ENCODE measurements at regions not wholly inside any gene's neighbourhood (a gene's known extent, or its start where the extent isn't known, plus 50 kb on each side); places are given as distances from the start of the nearest gene placed in this dataset.

DNA sequence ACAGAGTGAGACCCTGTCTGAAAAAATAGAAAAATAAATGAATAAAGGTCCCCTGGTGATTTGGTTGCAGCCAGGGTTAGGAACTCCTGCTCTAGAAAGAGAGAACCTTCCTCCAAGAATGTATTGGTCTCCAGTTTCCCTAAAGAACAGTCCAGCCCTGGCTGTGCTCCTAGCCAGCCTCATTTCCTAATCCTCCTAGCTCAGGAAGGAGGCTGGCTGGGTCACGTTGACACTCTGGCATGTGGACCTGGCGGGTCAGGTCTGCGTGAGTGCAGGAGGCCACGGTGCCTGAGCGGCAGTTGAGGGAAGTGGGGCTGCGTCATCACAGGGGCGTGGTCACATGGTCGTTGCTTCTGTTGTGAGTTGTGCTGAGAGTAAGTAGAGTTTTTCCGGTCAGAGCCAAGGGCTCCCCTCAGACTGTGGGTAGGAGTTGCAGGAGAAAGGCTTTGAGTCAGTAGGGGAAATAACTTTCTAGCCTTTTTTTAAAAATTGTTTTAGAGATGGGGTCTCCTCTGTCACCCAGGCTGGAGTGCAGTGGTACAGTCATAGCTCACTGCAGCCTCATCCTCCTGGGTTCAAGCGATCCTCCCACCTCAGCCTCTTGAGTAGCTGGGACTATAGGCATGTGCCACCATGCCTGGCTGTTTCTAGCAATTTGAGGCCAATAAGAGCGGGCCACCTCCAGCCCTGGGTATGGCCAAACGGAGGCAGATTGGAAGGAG lies 194.0 kb upstream of the CIBAR2 start:
- peak; percentile 81 for DNase-seq
- Histone ChIP-seq H3K27me3 (replicated peaks) (no peaks in the 10 kb centered on the region), H3K36me3 (replicated peaks) (no peaks in the 10 kb centered on the region), H3K27ac (peak overlapping the region; percentile 30), H3K4me3 (ENCODE audit: low read depth, low read length) (no peak overlapping the region)
- in situ Hi-C loops (cut with HindIII; ENCODE audit: low pct_ligation_motif_present, low sequenced_read_pairs) = no loop called here
- no peak for TF ChIP-seq CTCF (IDR thresholded peaks at IDR 0.05; ENCODE audit: low read depth, low read length, missing control alignments)

DNA sequence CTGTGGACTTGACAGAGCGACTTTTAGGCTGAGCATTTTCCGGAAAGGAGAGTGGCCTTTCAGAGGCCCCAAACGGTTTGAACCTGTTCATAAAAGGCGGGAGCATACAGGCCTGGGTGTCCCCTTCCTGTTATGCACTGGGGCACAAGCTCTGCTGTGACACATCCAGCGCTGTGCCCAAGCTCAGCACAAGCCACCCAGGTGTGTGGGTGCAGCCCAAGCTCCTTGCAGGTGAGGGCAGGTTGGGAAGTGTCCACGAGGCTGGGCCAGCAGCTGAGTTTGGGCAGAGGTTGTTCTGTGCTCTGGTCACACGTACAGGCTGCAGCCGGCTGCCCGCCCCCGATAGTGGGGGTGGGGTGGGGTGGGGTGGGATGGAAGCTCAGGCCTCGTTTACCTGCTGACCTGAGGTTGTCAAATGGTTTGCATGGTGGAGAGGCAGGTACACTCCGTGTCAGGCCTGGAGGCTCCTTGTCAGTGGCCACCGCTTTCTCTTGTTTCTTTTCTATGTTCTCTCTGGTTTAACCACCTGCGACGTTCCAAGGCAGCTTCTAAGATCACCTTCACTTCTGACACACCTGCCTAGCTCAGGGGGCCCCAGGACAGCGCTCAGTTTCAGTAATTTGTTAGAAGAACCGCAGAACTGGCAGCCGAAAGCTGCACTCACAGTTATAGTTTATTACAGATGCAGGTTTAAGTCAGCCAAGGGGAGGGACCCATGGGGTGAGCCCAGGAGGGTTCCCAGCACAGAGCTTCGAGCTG lies 194.7 kb upstream of the CIBAR2 start:
- H3K27me3 ChIP-seq (replicated peaks) = no peaks in the 10 kb centered on the region
- DNase-seq = no peak
- H3K27ac ChIP-seq = no peak overlapping the region
- no peak for TF ChIP-seq CTCF (IDR thresholded peaks at IDR 0.05; ENCODE audit: low read depth, low read length, missing control alignments)
- no peak overlapping the region for H3K4me3 ChIP-seq (ENCODE audit: low read depth, low read length)
- H3K36me3 ChIP-seq (replicated peaks) = no peaks in the 10 kb centered on the region
- in situ Hi-C loops (cut with HindIII; ENCODE audit: low pct_ligation_motif_present, low sequenced_read_pairs) = no loop called here

GRCh38 chr16:85307552-85308364 lies 195.5 kb upstream of the CIBAR2 start:
- H3K27ac ChIP-seq = no peak overlapping the region
- no peaks in the 10 kb centered on the region for H3K36me3 ChIP-seq (replicated peaks)
- no peak for DNase-seq
- H3K27me3 ChIP-seq (replicated peaks) = no peaks in the 10 kb centered on the region
- no peak overlapping the region for H3K4me3 ChIP-seq (ENCODE audit: low read depth, low read length)
- no peak for TF ChIP-seq CTCF (IDR thresholded peaks at IDR 0.05; ENCODE audit: low read depth, low read length, missing control alignments)
- in situ Hi-C loops (cut with HindIII; ENCODE audit: low pct_ligation_motif_present, low sequenced_read_pairs) = no loop called here

GRCh38 chr16:85308611-85309540 lies 196.6 kb upstream of the CIBAR2 start:
- Histone ChIP-seq H3K27ac (no peak overlapping the region), H3K4me3 (ENCODE audit: low read depth, low read length) (no peak overlapping the region), H3K27me3 (replicated peaks) (no peaks in the 10 kb centered on the region), H3K36me3 (replicated peaks) (no peaks in the 10 kb centered on the region)
- DNase-seq = no peak
- TF ChIP-seq CTCF (IDR thresholded peaks at IDR 0.05; ENCODE audit: low read depth, low read length, missing control alignments) = no peak
- in situ Hi-C loops (cut with HindIII; ENCODE audit: low pct_ligation_motif_present, low sequenced_read_pairs) = no loop called here
